Endodermal cell (in vitro differentiated cells): ENCODE measurements at regions not wholly inside any gene's neighbourhood (a gene's known extent, or its start where the extent isn't known, plus 50 kb on each side); places are given as distances from the start of the nearest gene placed in this dataset.

ENCODE experiments used
- DNase-seq: peaks from one replicate; pipeline ENCODE4 v3.0.0-alpha.2; 2017
- H3K27ac ChIP-seq: 2 replicates; pipeline ENCODE4 v1.5.1; 2013; ENCODE audit warnings: mild to moderate bottlenecking, low read depth, low read length, moderate library complexity
- H3K27me3 ChIP-seq: 2 replicates; pipeline ENCODE4 v1.6.1; 2013; ENCODE audit warnings: mild to moderate bottlenecking, low read length, moderate library complexity; ENCODE audit not compliant: insufficient read depth, control insufficient read depth, poor library complexity, severe bottlenecking
- H3K36me3 ChIP-seq: 2 replicates; pipeline ENCODE4 v1.7.0; 2013; ENCODE audit warnings: mild to moderate bottlenecking, low read length, moderate library complexity; ENCODE audit not compliant: control insufficient read depth, insufficient read depth
- H3K4me1 ChIP-seq: one replicate; pipeline ENCODE4 v1.7.0; 2013; ENCODE audit warnings: low read length; ENCODE audit not compliant: control insufficient read depth, insufficient read depth
- H3K4me3 ChIP-seq: 2 replicates; pipeline ENCODE4 v1.5.1; 2013; ENCODE audit warnings: mild to moderate bottlenecking, low read length, moderate library complexity
- H3K9ac ChIP-seq: 2 replicates; pipeline ENCODE4 v1.6.1; 2013; ENCODE audit warnings: mild to moderate bottlenecking, low read length, moderate library complexity; ENCODE audit not compliant: poor library complexity, severe bottlenecking; ENCODE audit errors: extremely low read depth
- H3K9me3 ChIP-seq: 2 replicates; pipeline ENCODE4 v1.6.1; 2013; ENCODE audit warnings: mild to moderate bottlenecking, low read length, moderate library complexity; ENCODE audit not compliant: control insufficient read depth
- H3K27ac Mint-ChIP-seq: 2 replicates; pipeline ENCODE4 v1.8.0; 2020; ENCODE audit warnings: mixed read lengths
- H3K27me3 Mint-ChIP-seq: 2 replicates; pipeline ENCODE4 v1.8.0; 2021; ENCODE audit warnings: mild to moderate bottlenecking, mixed read lengths; ENCODE audit not compliant: insufficient read depth
- H3K36me3 Mint-ChIP-seq: 2 replicates; pipeline ENCODE4 v1.8.0; 2020; ENCODE audit warnings: low read depth, mixed read lengths
- H3K4me1 Mint-ChIP-seq: 2 replicates; pipeline ENCODE4 v1.8.0; 2020; ENCODE audit warnings: mixed read lengths
- H3K4me3 Mint-ChIP-seq: 2 replicates; pipeline ENCODE4 v1.8.0; 2020; ENCODE audit warnings: mild to moderate bottlenecking, moderate library complexity, mixed read lengths
- H3K9me3 Mint-ChIP-seq: 2 replicates; pipeline ENCODE4 v1.8.0; 2020; ENCODE audit warnings: mild to moderate bottlenecking, mixed read lengths
- CTCF ChIP-seq: fragments of 200-600 bp; sonication (generic); conservative IDR thresholded peaks from 2 replicates; pipeline ENCODE4 v1.5.0; 2021; ENCODE audit warnings: antibody characterized with exemption, mild to moderate bottlenecking
- WGBS, 2 experiments: methylation state at CpG; one replicate each; pipeline versions ENCODE4 v1.1.5 to v1.1.7; 2013; ENCODE audit warnings: missing lambda C conversion rate in 2 of 2, mixed read lengths in 1 of 2; ENCODE audit not compliant: insufficient coverage in 1 of 2, insufficient read length in 1 of 2; 5-methylcytosine and 5-hydroxymethylcytosine counted together

GRCh38 chr14:76956316-76957090, 72.0 kb downstream of the IRF2BPL start:
- TF ChIP-seq CTCF, result peak; percentile 16
- H3K27me3 ChIP-seq, result peaks cover 3% of the 10 kb centered on the region
- peak overlapping the region; percentile 99 for H3K27ac ChIP-seq
- Mint-ChIP-seq H3K36me3 (no peaks in the 10 kb centered on the region), H3K4me1 (peaks cover 40% of the 10 kb centered on the region), H3K27me3 (peaks cover 2% of the 10 kb centered on the region), H3K4me3 (peak overlapping the region; percentile 46), H3K9me3 (no peaks in the 10 kb centered on the region), H3K27ac (peak overlapping the region; percentile 98)
- H3K9me3 ChIP-seq, result no peaks in the 10 kb centered on the region
- 2 to 4% methylated on average over 8 to 47 of the region's 48 CpGs for WGBS, 2 experiments
- H3K9ac ChIP-seq, result peak overlapping the region; percentile 12
- H3K4me3 ChIP-seq, result peak overlapping the region; percentile 50
- peaks cover 21% of the 10 kb centered on the region for H3K4me1 ChIP-seq
- peak; percentile 97 for DNase-seq
- H3K36me3 ChIP-seq, result no peaks in the 10 kb centered on the region

GRCh38 chr14:76955575-76956315, 72.8 kb downstream of the IRF2BPL start:
- Histone ChIP-seq H3K36me3 (no peaks in the 10 kb centered on the region), H3K9ac (peak overlapping the region; percentile 12), H3K27me3 (peaks cover under 1% of the 10 kb centered on the region), H3K27ac (peak overlapping the region; percentile 99), H3K4me1 (peaks cover 21% of the 10 kb centered on the region), H3K4me3 (peak overlapping the region; percentile 50), H3K9me3 (no peaks in the 10 kb centered on the region)
- no peak for TF ChIP-seq CTCF
- Mint-ChIP-seq H3K4me3 (peak overlapping the region; percentile 46), H3K9me3 (no peaks in the 10 kb centered on the region), H3K4me1 (peaks cover 36% of the 10 kb centered on the region), H3K27ac (peak overlapping the region; percentile 90), H3K27me3 (peaks cover 2% of the 10 kb centered on the region), H3K36me3 (no peaks in the 10 kb centered on the region)
- DNase-seq, result peak; percentile 84
- 20 to 29% methylated on average over 9 to 13 of the region's 13 CpGs for whole genome bisulfite sequencing, 2 experiments

- Histone ChIP-seq H3K27me3 (no peaks in the 10 kb centered on the region), H3K4me1 (peaks cover 21% of the 10 kb centered on the region), H3K9me3 (no peaks in the 10 kb centered on the region), H3K4me3 (no peak overlapping the region), H3K36me3 (no peaks in the 10 kb centered on the region), H3K9ac (no peak overlapping the region), H3K27ac (peak overlapping the region; percentile 99)
- Mint-ChIP-seq H3K9me3 (no peaks in the 10 kb centered on the region), H3K27me3 (no peaks in the 10 kb centered on the region), H3K27ac (peak overlapping the region; percentile 90), H3K4me1 (peaks cover 36% of the 10 kb centered on the region), H3K4me3 (no peak overlapping the region), H3K36me3 (no peaks in the 10 kb centered on the region)
- DNase-seq, result no peak
- WGBS, 2 experiments, result 81 to 82% methylated on average over 3 to 5 of the region's 5 CpGs
- no peak for TF ChIP-seq CTCF
Observed at GRCh38 chr14:76954394-76955190, 73.9 kb downstream of the IRF2BPL start.
